ENCODE measurements at regions not wholly inside any gene's neighbourhood (a gene's known extent, or its start where the extent isn't known, plus 50 kb on each side); places are given as distances from the start of the nearest gene placed in this dataset.

DNA sequence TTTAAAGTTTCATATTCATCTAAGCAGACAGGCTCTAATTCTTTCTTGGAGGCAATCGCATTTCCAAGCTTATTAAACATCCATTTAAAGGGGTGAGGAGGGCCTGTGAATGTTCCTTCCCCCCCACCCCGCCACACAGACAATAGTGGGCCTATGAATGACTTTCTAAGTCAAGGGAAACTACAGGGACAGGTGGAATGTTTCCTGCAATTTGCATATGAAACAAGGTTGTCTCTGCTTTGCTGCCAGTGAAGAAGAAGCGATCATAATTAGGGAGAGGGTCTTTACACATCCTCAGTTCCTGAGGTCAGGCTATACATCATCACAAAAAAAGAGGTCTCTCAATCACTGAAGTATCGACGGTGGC lies 127.9 kb upstream of the OPCML start:
- in situ Hi-C loops (cut with MboI; ENCODE audit: low sequenced_read_pairs): no loop called here
- POLR2A ChIA-PET (ENCODE audit: unreplicated experiment): no interaction called here

More for the DNA sequence above, 127.9 kb upstream of the OPCML start:
- intact Hi-C loops (cut with micrococcal nuclease): no loop called here
- WGBS, 2 experiments (ENCODE audit: extremely low coverage in 2 of 2, insufficient read length in 1 of 2): no CpG with 5 or more reads among the region's 5 CpGs
- no peak for TF ChIP-seq MXI1 (IDR thresholded peaks at IDR 0.05; ENCODE audit: borderline replicate concordance, low read depth, low read length)
- no peak for TF ChIP-seq POLR2A (IDR thresholded peaks at IDR 0.05; ENCODE audit: low read depth, low read length)
- TF ChIP-seq RAD21 (IDR thresholded peaks at IDR 0.05; ENCODE audit: low read length): no peak
- TF ChIP-seq RCOR1 (IDR thresholded peaks at IDR 0.05; ENCODE audit: insufficient replicate concordance, low read length): no peak
- no peak for TF ChIP-seq NFE2L2 (IDR thresholded peaks at IDR 0.05; ENCODE audit: low read depth, low read length)
- TF ChIP-seq SMC3 (IDR thresholded peaks at IDR 0.05; ENCODE audit: low read depth, low read length): no peak
- TF ChIP-seq, protein P1, sequence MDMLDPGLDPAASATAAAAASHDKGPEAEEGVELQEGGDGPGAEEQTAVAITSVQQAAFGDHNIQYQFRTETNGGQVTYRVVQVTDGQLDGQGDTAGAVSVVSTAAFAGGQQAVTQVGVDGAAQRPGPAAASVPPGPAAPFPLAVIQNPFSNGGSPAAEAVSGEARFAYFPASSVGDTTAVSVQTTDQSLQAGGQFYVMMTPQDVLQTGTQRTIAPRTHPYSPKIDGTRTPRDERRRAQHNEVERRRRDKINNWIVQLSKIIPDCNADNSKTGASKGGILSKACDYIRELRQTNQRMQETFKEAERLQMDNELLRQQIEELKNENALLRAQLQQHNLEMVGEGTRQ (IDR thresholded peaks at IDR 0.05; ENCODE audit: low read depth, low read length): no peak
- TF ChIP-seq MAFK (IDR thresholded peaks at IDR 0.05; ENCODE audit: low read depth, low read length): no peak
- TF ChIP-seq CEBPB (IDR thresholded peaks at IDR 0.05; ENCODE audit: low read depth, low read length): no peak
- TF ChIP-seq MAZ (IDR thresholded peaks at IDR 0.05; ENCODE audit: borderline replicate concordance, low read depth, low read length): no peak
- TF ChIP-seq FOS (IDR thresholded peaks at IDR 0.05; ENCODE audit: low read depth, low read length): no peak
- no peak for TF ChIP-seq CTCF (conservative IDR thresholded peaks at IDR 0.05; ENCODE audit: low read depth, low read length)
- TF ChIP-seq CHD1 (IDR thresholded peaks at IDR 0.05; ENCODE audit: low read depth, low read length): no peak
- no peak for TF ChIP-seq BHLHE40 (IDR thresholded peaks at IDR 0.05; ENCODE audit: low read depth, low read length)
- TF ChIP-seq RFX5 (IDR thresholded peaks at IDR 0.05; ENCODE audit: low read depth, low read length): no peak
- TF ChIP-seq ELK1 (IDR thresholded peaks at IDR 0.05; ENCODE audit: borderline replicate concordance, low read depth, low read length): no peak
- Histone ChIP-seq H4K5ac (ENCODE audit: low read depth, low read length) (no peak overlapping the region), H4K8ac (ENCODE audit: low read depth in 2 of 2, low read length in 2 of 2) (no peak overlapping the region), H3K27me3 (ENCODE audit: control insufficient read depth, insufficient read depth, low read length) (no peaks in the 10 kb centered on the region), H2AFZ (replicated peaks; ENCODE audit: low read length, poor library complexity) (no peak overlapping the region), H2BK20ac (ENCODE audit: low read depth, low read length) (no peak overlapping the region), H3K79me1 (ENCODE audit: low read depth in 1 of 2, low read length in 2 of 2) (no peaks in the 10 kb centered on the region), H2BK15ac (ENCODE audit: low read depth, low read length) (no peak overlapping the region), H3K9ac (ENCODE audit: low read depth, low read length) (no peak overlapping the region), H3K36me3 (ENCODE audit: control insufficient read depth, insufficient read depth, low read length) (no peaks in the 10 kb centered on the region), H4K20me1 (ENCODE audit: insufficient read depth, low read length) (no peaks in the 10 kb centered on the region), H3K4ac (ENCODE audit: low read depth, low read length) (no peak overlapping the region), H3K4me2 (ENCODE audit: low read depth, low read length) (no peak overlapping the region), H3K4me3 (ENCODE audit: insufficient read depth, low read depth, low read length) (no peak overlapping the region), H4K91ac (ENCODE audit: insufficient read depth, low read depth, low read length) (no peak overlapping the region), H3K56ac (ENCODE audit: extremely low read depth, insufficient read depth, low read length) (no peak overlapping the region), H3K14ac (replicated peaks; ENCODE audit: low read depth, low read length) (no peak overlapping the region), H2BK5ac (ENCODE audit: low read depth, low read length, poor library complexity, severe bottlenecking) (no peak overlapping the region), H2BK120ac (ENCODE audit: low read depth, low read length) (no peak overlapping the region), H2AK9ac (replicated peaks; ENCODE audit: low read depth, low read length, poor library complexity) (no peak overlapping the region), H3K9me3 (ENCODE audit: control insufficient read depth, insufficient read depth, low read length) (peaks cover 38% of the 10 kb centered on the region), H3K23ac (ENCODE audit: low read depth, low read length) (no peak overlapping the region), H2AK5ac (ENCODE audit: low read depth, low read length) (no peak overlapping the region), H3K4me1 (ENCODE audit: control insufficient read depth, insufficient read depth, low read length) (no peaks in the 10 kb centered on the region), H3K18ac (ENCODE audit: low read depth, low read length) (no peak overlapping the region), H3K9me1 (ENCODE audit: insufficient read depth, low read length) (no peaks in the 10 kb centered on the region), H3K27ac (ENCODE audit: insufficient read depth, low read length) (no peak overlapping the region)
- no TSS peak for BruUV-seq (replicated peaks)
- ATAC-seq (ENCODE audit: low read depth) (no peak), DNase-seq (no peak)
- dilution Hi-C loops (cut with HindIII; ENCODE audit: low sequenced_read_pairs, unreplicated experiment): no loop called here
- CTCF ChIA-PET: no interaction called here
